HG03108 (cell line): ENCODE measurements at regions not wholly inside any gene's neighbourhood (a gene's known extent, or its start where the extent isn't known, plus 50 kb on each side); places are given as distances from the start of the nearest gene placed in this dataset.

Experiments used
- ATAC-seq: cut with Tn5 transposase; IDR thresholded peaks from one replicate; pipeline ENCODE4 v1.9.1; 2021; ENCODE audit warnings: moderate library complexity; ENCODE audit not compliant: unreplicated experiment

DNA sequence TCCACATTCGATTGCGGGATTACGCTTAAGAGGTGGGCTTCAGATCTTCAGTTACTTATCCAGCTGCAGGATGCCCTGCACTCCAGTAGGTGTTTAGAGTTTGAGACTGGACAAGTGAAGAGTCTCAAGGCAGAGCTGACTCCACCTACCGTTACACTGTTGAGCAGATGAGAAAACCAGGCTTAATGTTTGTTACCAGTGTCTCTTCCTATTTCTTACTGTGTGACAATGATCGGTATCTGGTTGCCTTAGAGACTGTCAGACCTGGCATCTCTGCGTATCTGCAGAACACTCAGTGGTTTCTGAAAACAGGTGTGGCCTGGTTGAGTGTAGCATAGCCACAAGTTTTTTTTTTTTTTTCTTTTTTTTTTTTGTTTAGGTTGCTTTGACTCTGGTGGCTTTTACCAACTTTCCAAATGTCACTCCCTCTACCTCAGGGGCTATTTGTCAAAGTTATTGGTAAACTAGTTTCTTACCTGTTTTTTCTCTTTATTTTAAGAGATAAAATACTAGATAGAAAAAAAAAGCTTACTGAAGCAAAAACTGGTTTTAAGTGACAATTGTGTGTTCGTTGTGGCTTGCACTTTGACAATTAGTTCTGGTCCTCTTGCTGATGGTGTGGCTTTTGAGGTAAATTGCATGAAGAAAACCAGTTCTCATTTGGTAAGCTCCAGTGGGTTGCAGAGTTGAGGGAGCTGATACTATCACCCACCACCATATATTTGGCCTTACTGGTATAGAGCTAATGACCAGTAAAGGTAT is 284.8 kb downstream of the ETS1 start:
- peak; percentile 90 for ATAC-seq

DNA sequence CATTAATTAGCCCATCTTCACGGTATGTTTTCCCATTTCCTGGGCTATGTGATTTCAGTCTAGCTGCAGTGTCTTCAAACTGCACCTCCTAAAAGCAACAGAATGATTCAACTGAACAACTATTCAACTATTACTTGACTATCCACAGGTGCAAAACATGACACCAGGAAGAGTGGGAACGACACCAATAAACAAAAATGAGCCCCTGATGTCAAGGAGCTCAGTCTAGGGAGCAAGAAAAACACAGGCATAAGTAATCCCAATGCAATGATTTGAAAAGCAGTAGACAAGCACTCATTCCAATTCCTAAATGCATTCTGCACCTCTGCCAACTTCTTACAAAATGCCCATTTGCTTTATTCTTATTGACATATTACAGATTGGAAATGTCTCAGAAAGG is 285.6 kb downstream of the ETS1 start:
- ATAC-seq = no peak

DNA sequence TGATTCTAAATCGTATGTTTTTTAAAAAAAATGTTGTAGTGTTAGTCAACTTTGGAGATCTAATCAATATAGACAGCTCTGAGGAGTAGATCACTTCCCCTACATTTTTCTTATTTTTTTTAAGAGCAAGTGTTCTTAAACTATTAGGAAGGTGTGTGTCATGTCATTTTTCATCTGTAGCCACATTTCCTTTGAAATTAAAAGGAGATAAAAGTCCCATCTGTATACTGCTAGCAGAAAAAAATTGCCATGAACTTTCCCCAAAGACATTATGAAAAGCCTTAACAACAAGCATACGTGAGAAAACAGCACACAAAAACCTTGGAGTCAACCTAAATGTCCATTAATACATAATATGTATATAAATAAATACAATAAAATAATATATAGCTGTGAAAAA is 286.6 kb downstream of the ETS1 start:
- ATAC-seq = no peak

DNA sequence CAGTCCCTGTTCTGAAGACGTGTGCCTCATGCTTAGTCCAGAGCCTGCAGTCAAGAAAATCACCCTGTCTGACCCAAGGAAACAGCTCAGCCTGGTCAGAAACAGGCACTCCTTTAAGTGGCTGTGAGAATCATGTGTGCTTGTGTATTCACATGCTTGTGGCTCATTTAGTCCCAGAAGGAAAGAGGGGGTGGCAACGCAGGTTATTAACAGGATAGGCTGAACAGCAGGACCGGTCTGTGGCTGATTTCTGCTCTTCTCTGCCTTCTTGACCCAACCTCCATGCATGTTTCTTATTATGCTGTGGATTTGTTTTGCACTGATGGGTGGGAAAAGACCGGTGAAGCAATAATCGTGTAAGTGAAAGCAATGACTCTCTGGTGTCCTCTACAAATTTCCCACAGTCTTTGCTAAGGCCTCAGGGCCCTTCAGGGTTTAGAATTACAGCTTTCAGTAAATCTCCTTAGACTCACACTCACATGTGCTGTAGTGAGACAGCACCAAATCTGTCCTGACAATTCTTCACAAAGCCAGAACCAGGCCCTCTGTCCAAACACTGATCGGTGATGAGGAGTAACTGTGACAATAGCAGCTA is 288.1 kb downstream of the ETS1 start:
- peak; percentile 33 for ATAC-seq

DNA sequence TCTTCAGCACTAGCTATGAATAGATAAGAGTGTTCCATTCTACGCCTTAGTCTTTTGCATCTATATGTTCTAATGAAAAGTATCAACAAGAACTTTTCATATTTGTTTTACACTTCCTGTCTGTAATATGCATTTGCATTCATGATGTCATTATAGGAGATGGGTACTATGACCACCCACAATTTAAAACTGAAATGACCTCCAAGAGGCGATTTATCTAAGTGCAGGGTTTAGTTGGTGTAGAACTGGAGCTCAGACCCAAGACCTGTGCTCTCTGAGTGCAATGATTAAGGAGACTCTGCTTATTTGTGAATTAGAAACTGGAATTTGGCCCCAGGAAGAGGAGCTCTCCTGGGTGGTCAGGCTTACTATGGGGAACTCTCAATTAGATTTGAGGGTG is 289.1 kb downstream of the ETS1 start:
- no peak for ATAC-seq

DNA sequence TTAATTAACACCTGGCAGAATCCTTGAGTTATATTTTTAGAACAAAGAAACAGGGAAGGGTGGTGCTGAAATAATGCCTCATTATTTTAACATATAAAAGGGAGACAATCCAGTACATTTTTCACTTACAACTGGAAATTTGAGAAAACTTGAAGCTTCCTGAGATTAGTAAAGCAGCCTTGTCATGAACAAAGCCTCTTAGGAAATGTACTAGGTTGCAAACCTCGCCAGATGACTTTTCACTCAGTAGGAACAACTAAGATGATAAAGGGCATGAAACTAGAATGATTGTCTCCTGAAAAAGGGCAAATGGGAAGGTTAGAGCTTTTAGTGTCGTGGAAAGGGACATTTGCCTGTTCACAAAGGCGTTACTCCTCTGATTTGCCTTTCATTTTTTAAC is 289.6 kb downstream of the ETS1 start:
- ATAC-seq = no peak

DNA sequence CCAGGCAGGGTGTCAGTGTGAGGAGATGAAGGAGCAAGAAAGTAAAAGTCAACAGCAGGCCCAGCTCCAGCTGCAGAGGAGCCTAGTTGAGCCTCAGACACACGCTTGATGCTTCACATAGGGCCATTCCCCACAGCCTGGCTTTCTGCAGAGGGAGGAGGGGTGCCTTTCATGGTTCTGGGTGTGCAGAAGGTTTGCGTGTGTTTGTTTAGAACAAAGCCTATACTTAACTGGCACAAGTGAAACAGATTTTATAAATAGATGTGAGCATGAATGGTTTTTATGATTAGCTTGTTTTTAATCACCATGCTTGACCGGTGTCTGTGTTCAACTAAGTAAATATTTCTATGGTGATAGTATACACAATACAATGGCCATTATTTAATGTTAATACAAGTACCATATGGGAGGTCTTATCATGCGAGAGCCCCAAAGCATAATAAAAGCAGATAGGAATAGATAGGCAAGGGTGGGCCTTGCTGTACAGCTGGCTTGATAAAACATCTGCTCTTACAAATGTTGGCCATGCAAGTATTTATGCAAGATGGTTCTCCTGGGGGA is 290.2 kb downstream of the ETS1 start:
- ATAC-seq = no peak

DNA sequence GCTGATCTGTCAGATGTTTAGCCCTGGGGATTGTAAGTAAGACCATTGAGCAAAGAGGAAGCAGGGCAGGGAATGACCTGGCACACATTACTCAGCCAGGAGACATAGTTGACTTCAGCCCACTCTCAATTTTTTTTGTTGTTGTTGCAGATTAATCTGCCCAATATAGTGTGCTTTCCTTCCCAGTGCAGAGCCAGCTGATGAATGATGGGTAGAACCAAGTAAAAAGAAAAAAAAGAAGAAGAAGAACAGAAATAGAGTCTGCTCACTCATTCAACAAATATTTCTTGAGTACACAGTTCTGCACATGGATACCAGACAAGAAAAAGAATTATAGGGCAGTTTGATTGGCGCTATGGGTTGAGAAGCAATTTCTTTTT is 292.7 kb downstream of the ETS1 start:
- no peak for ATAC-seq

DNA sequence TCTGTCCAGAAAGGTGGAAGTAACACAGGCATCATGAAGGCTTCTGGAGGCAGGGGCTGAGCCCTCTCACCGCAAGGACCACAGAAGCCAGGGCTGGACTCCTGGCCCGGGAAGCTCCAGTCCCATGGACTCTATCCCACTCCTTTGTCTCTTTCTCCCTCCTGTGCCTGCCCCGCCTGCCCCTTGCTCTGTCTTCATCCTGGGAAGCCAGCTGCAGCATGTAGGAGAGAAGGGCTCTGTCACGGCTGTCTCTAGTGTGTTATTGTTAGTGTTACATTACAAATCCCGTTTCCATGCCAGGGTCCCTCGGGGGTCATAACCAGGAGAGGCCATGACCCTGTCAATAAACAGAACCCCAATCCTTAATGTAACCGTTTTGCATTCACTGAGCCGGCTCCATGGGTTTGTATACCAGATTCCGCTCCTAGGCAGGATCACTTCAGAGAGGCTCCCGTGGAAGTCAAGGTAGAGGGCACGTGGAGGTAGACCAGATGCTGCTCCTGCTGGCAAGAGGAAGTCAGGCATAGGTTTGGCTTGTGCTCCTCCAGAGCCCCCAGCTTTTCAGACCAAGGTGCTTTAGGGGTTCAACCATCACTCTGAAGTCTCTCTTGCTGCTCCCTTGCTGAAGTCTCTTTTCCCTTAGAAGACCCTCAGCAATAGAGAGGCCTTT is 293.2 kb downstream of the ETS1 start:
- no peak for ATAC-seq

DNA sequence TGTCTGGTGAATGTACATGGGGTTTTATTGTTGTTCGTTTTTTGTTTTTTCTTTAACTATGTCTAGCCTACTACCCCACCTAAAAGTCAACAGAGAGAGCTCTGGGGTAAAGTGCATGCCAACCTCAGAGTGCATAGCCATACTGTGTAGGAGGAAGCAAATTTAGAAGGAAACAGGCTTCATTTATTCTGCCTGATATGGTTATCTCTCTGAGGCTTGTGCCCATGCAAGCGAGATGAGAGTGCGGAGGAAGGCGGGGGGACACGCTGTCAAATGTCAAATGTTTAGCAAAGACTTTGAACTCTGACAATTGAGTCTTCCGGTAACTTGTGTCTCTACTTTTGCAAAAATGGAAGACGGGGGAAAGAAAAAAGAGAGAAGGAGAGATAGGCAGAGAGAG is 295.5 kb downstream of the ETS1 start:
- no peak for ATAC-seq

DNA sequence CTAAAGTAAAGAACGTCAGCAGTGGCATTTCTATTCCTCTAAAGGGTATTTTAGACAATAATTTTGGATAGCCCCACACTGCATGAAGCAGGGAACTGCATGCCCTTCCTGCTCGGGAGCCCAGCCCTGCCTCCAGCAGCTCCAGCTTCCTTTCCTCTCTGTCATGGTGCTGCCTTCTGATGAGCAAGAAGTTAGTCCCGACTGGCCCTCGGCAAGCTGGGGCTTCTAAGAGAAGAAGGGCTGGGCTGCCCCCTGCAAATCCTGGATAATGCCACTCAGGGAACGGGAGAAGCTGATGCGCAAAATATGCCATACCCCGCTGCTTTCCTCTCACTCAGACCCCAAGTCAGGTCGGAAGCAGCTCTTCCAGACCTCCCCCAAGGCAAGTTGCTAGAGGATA is 296.4 kb downstream of the ETS1 start:
- no peak for ATAC-seq

DNA sequence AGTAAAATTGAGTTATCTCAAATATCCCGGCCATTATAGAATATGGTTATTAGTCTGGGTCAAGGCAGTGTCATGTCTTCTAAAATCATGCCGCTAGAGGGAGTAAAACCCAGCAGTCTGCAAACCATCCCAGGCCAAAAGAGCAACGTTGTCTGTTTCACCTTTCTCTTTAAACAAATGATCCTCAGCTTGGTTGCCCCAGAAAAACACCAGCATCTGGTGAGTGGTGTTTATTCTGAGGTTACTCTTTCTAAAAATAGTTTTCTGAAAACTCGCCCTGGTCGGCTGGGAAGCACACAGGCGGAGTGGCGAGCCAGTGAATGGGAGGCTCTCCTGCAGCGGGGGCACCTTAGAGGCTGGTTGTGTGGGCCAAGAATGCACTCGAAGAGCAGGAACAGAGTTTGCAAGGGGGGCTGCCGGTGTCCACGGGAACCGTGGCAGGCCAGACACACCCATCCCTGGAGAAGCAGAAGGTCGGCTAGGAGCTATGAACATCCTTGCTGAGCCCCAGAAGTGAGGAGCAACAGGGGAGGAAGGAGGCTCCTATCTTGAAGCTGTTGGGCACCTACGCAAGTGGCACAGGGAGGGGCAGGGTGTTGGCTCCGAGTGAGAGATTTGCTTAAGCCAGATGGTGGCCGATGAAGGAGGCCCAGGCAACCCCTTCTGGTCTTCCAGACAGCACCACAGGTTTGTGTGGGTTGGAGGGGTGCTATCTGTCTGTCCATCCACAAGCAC is 297.1 kb downstream of the ETS1 start:
- ATAC-seq = peak; percentile 72

DNA sequence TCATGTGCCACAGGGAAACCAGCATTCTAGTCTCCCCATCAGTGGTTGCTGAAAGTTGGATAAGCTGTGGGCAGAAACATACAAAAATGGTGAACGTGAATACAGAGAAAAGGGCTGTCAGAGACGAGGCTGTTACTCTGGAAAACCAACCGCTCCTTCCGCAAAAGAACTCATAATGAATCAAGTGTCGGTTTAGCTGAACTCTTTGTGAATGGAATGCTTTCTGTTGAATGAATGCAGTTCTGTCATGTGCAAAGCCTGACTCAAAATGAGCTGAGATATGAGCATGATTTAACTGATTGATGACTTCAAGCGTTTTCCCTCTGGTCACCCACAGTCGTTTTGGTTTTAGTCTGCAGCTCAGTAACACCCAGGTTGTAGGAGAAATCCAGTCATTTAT is 298.3 kb downstream of the ETS1 start:
- ATAC-seq = no peak

DNA sequence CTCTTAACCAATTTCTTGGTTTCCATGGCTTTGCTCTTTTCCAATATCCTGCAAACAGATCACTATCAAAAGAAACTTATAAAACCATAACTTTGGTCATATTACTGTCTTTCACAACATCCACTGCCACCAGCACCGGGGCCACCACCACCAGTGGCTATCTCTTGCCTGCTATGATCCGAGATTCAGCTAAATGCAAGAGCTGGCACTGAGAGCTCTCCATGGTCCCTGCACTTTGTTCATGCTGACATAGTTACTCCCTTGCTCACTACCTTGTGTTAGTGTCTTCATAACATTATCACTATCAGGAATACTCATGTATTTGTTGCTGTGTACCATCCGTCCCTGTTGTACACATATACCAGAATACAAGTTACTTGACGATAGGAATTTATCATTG is 299.0 kb downstream of the ETS1 start:
- no peak for ATAC-seq

DNA sequence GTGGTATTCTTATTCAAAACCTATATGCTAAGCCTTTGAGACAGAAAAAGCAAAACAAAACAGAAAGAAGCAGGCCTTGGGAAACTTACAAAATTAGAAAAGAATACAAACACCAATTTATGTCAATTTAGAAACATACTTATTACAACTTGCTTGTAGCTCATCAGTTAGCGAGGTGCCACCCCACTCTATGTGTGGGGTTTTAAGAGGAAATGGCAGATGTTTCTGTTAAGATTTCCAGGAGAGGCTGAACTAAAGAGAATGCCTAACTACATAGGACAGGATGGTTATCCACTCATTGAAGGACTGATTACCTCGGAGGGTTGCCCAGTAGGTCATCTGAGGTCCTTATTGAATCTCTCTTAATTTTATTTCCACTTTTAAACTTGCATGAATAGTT is 302.0 kb downstream of the ETS1 start:
- ATAC-seq = no peak

DNA sequence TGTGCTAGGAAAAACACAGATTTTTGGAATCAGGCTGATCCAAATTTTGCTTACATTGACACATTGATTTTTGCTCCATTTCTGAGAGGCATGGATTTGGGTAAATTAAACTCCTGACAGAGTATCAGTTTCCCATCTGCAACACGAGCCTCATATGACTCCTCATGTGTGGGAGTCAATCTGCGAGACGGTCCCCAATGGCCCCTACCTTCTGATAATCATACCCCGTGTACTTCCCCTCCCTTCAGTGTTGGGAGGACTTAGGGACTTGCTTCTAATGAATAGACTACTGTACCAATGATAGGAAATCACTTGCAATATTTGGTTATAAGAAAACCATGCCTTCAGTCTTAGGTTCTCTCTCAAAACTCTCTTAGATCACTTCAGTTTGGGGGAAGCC is 302.7 kb downstream of the ETS1 start:
- ATAC-seq = no peak

DNA sequence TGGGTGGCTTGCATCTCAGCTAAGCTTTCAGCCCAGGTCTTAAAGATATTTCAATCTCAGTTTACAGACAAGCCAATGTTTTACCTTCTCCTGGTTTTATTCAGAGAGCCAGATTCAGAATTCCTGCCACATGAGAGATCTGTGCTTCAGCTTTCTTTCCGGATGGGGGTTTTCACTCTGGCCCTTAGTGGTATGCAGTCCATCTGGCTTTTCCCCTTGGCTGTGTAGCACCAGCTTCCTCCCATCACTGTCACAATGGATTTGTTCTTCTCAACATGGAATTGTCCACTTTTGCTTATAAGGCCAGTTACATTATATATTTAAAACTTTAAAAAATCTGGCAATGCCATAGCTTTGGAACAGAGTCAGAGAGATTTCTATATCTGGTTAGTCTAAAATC is 303.9 kb downstream of the ETS1 start:
- no peak for ATAC-seq

DNA sequence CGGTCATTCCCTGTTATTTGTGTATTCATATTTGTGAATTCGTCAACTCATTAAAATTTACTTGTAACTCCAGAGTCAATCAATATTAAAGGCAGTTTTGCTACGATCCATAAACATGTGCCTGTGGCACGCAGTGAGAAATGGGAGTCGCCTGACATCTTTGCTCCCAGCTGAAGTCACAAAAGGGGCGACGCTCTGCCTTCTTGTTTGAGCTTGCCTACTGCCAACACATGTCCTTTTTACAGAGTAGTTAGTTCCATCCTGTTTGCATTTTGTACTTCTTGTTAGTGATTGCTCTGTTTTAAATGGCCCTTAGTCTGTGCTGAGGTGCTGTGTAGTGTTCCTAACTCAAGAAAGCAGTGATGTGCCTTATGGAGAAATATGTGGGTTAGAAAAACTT is 305.3 kb downstream of the ETS1 start:
- no peak for ATAC-seq

DNA sequence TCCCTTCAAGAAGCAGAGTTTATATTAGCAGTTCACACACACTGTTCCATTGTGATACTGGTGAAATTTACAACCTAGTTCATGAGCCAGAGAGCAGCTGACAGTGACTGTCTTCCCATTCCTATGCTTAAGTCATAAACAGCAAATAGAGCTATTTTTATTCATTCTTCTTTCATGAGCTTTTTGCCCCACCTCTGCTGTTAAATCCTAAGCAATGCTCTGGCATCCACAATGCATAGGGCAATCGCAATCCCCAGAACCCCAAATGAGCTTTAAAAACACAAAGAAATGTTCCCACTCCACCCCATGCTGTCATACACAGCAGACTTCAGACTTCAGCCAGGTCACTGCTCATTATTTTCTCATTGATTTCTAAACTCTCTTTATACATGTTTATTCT is 307.5 kb downstream of the ETS1 start:
- ATAC-seq = no peak

DNA sequence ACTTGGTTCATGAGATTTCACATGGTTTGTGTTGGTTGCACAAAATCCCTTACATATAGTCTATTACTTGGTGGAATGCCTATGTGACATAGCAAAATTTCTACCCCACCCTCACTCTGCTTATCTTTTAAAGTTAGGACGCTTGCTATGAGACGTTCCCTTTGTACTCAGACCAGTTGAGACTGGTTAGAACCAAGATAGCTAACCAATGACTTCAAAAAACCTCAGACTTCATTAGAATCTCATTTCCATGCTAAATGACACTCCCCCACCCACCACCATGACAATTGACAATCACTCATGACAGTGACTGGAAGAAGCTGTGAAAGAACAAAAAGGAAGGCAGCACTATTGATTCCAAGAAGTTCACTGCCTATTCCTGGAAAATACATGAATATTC is 313.6 kb downstream of the ETS1 start:
- no peak for ATAC-seq

DNA sequence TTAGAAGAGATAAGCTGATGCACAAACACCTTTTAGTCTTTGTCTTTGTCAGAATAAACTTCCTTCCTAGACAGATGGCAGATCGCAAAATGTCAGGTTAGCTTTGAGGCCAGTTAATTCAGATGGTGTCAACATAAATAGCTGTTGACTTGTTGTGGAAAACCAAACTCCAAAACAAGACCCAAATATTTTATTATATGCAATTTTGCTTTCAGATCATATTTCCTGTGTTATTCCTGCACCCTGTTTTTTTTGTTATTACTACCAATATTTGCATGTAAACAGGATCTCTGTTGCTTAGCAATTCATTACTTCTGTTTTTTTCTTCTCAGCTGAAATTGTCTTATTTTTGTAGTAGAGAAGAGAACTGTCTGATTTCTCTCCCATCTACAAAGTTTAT is 316.0 kb downstream of the ETS1 start:
- no peak for ATAC-seq

DNA sequence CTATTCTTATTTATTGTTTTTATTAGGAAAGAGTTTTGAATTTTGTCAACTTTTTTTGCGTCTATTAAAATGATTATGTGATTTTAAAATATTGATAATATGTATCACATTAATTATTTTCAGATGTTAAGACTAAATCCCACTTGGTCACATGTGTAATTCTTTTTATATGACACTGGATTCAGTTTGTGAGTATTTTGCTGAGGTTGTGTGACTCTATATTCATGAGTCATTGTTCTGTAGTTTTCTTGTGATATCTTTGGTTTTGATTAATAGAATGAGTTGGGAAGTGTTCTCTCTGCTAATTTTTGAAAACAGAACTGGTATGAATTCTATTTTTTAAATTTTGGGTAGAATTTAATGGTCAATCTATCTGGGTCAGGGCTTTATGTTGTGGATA is 317.9 kb downstream of the ETS1 start:
- ATAC-seq = no peak
